ENCODE measurements at regions not wholly inside any gene's neighbourhood (a gene's known extent, or its start where the extent isn't known, plus 50 kb on each side); places are given as distances from the start of the nearest gene placed in this dataset.

- TF ChIP-seq, protein P1, sequence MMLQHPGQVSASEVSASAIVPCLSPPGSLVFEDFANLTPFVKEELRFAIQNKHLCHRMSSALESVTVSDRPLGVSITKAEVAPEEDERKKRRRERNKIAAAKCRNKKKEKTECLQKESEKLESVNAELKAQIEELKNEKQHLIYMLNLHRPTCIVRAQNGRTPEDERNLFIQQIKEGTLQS (IDR thresholded peaks at IDR 0.05) = no peak
- TF ChIP-seq YY1 (IDR thresholded peaks at IDR 0.05) = no peak
- TF ChIP-seq HNF4A (conservative IDR thresholded peaks at IDR 0.05) = no peak
- TF ChIP-seq RAD21 (IDR thresholded peaks at IDR 0.05) = no peak
- no peak for TF ChIP-seq GABPA (IDR thresholded peaks at IDR 0.05 in 1 of 2, conservative IDR thresholded peaks at IDR 0.05 in 1 of 2)
- TF ChIP-seq, protein P2, sequence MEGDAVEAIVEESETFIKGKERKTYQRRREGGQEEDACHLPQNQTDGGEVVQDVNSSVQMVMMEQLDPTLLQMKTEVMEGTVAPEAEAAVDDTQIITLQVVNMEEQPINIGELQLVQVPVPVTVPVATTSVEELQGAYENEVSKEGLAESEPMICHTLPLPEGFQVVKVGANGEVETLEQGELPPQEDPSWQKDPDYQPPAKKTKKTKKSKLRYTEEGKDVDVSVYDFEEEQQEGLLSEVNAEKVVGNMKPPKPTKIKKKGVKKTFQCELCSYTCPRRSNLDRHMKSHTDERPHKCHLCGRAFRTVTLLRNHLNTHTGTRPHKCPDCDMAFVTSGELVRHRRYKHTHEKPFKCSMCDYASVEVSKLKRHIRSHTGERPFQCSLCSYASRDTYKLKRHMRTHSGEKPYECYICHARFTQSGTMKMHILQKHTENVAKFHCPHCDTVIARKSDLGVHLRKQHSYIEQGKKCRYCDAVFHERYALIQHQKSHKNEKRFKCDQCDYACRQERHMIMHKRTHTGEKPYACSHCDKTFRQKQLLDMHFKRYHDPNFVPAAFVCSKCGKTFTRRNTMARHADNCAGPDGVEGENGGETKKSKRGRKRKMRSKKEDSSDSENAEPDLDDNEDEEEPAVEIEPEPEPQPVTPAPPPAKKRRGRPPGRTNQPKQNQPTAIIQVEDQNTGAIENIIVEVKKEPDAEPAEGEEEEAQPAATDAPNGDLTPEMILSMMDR (IDR thresholded peaks at IDR 0.05; ENCODE audit: low read depth, low read length, missing input control) = no peak
- TF ChIP-seq HNF4G (IDR thresholded peaks at IDR 0.05) = no peak
- no peak for TF ChIP-seq RXRA (IDR thresholded peaks at IDR 0.05)
- TF ChIP-seq EGR1 (IDR thresholded peaks at IDR 0.05; ENCODE audit: low read depth in 2 of 2) = no peak
Measured at GRCh38 chr4:165569031-165569430, 190.2 kb downstream of the CPE start.
